Right lobe of liver (tissue), 4 donors: ENCODE measurements at regions not wholly inside any gene's neighbourhood (a gene's known extent, or its start where the extent isn't known, plus 50 kb on each side); places are given as distances from the start of the nearest gene placed in this dataset.

Experiments used
- POLR2A ChIP-seq: fragments of 450-650 bp; IDR thresholded peaks from one replicate; pipeline ENCODE4 v1.6.1; 2017; ENCODE audit warnings: antibody characterized with exemption, mild to moderate bottlenecking
- TF ChIP-seq, protein P1 (sequence below), 4 donors: fragments of 200-600 bp in 3 of 4; fragments of 450-650 bp in 1 of 4; IDR thresholded peaks; one replicate each; pipeline versions ENCODE4 v1.5.1 to v1.8.0; 2016 to 2022; ENCODE audit warnings: antibody characterized with exemption in 4 of 4, mild to moderate bottlenecking in 2 of 4
- donor health status: DM: no; HTN: no; CAD: no.
- donor health status: DM: no; HTN: no; CAD: no.
- donor health status: DM: no; HTN: yes; CAD: no.

DNA sequence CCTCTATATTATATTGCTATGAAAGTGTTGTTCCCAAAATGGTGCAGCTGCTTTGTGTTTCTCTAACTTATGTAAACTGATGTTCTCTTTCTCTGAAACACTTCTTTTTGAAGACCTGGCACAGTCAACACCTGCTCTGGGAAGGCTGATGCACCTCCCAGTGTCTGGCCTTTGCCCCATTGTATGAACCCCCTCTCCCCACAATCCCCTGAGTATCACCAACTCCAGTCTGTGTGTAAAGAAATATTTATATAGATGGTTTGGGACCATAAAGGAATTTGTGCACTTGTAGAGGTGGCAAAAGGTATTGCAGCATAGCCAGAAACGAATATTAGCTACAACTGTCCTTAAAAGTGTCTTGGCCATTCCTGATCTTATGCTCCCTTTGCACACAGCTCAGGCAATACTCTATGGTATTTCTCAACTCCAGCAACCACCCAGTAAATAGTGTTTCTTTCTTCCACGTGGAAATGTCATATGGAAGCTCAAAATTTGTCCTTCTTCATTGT lies 365.2 kb upstream of the DDI1 start:
- TF ChIP-seq POLR2A: no peak
- TF ChIP-seq, protein P1, sequence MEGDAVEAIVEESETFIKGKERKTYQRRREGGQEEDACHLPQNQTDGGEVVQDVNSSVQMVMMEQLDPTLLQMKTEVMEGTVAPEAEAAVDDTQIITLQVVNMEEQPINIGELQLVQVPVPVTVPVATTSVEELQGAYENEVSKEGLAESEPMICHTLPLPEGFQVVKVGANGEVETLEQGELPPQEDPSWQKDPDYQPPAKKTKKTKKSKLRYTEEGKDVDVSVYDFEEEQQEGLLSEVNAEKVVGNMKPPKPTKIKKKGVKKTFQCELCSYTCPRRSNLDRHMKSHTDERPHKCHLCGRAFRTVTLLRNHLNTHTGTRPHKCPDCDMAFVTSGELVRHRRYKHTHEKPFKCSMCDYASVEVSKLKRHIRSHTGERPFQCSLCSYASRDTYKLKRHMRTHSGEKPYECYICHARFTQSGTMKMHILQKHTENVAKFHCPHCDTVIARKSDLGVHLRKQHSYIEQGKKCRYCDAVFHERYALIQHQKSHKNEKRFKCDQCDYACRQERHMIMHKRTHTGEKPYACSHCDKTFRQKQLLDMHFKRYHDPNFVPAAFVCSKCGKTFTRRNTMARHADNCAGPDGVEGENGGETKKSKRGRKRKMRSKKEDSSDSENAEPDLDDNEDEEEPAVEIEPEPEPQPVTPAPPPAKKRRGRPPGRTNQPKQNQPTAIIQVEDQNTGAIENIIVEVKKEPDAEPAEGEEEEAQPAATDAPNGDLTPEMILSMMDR (IDR thresholded peaks at IDR 0.05): no peak
